ENCODE measurements at regions not wholly inside any gene's neighbourhood (a gene's known extent, or its start where the extent isn't known, plus 50 kb on each side); places are given as distances from the start of the nearest gene placed in this dataset.

GRCh38 chr1:177356674-177357435 lies 186.1 kb downstream of the BRINP2 start:
- DNase-seq (ENCODE audit: insufficient read length, low spot score) (no peak), FAIRE-seq (no peak)

GRCh38 chr1:177355575-177355974 lies 184.8 kb downstream of the BRINP2 start:
- DNase-seq (ENCODE audit: insufficient read length, low spot score) (no peak), FAIRE-seq (no peak)

GRCh38 chr1:177354247-177354646 lies 183.5 kb downstream of the BRINP2 start:
- no peak for FAIRE-seq
- DNase-seq (ENCODE audit: insufficient read length, low spot score): no peak

GRCh38 chr1:177351361-177352108 lies 180.8 kb downstream of the BRINP2 start:
- peak; percentile 77 for FAIRE-seq
- no peak for DNase-seq (ENCODE audit: insufficient read length, low spot score)

GRCh38 chr1:177346790-177347359 lies 176.1 kb downstream of the BRINP2 start:
- no peak for FAIRE-seq

GRCh38 chr1:177343445-177343844 lies 172.7 kb downstream of the BRINP2 start:
- no peak for FAIRE-seq

More at GRCh38 chr1:177346790-177347359, 176.1 kb downstream of the BRINP2 start:
- no peak for DNase-seq (ENCODE audit: insufficient read length, low spot score)

GRCh38 chr1:177341773-177342172 lies 171.0 kb downstream of the BRINP2 start:
- no peak for FAIRE-seq
- no peak for DNase-seq (ENCODE audit: insufficient read length, low spot score)

More at GRCh38 chr1:177343445-177343844, 172.7 kb downstream of the BRINP2 start:
- DNase-seq (ENCODE audit: insufficient read length, low spot score): no peak

- no peak for DNase-seq (ENCODE audit: insufficient read length, low spot score)
- FAIRE-seq: no peak
Measured at GRCh38 chr1:177340601-177341067, 169.9 kb downstream of the BRINP2 start.

- DNase-seq (ENCODE audit: insufficient read length, low spot score) (no peak), FAIRE-seq (no peak)
Measured at GRCh38 chr1:177338376-177338775, 167.6 kb downstream of the BRINP2 start.

- FAIRE-seq (no peak), DNase-seq (ENCODE audit: insufficient read length, low spot score) (no peak)
Measured at GRCh38 chr1:177334903-177335302, 164.1 kb downstream of the BRINP2 start.

GRCh38 chr1:177333936-177334595 lies 163.3 kb downstream of the BRINP2 start:
- DNase-seq (ENCODE audit: insufficient read length, low spot score) (no peak), FAIRE-seq (no peak)

Measured in HTR-8/SVneo (cell line).